ENCODE measurements at regions not wholly inside any gene's neighbourhood (a gene's known extent, or its start where the extent isn't known, plus 50 kb on each side); places are given as distances from the start of the nearest gene placed in this dataset.

DNA sequence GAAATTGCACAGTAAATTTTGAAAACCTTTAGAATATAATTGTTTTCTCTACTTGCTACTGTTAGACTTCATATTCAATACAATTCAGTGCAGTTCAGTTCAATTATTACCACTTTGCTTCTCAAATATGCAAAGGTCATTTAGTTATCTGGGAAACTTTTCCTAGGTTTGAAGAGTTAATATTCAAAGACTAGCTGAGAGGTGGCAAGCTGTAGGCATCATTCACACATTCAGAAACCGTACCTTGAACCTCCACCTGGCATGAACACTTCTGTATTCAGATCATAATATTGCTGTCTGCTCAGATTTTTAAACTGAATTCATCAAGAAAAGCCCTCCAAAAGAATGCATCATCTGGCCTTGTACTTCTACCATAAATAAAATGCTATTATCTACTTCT is 162.1 kb upstream of the PCSK5 start:
- Histone ChIP-seq H3K4me1 (ENCODE audit: control insufficient read depth, insufficient read depth, low read length) (no peaks in the 10 kb centered on the region), H3K9me3 (ENCODE audit: control insufficient read depth, insufficient read depth, low read depth, low read length) (no peaks in the 10 kb centered on the region), H3K27me3 (ENCODE audit: control insufficient read depth, insufficient read depth, low read length) (no peaks in the 10 kb centered on the region), H3K4me3 (ENCODE audit: low read depth in 2 of 2, low read length in 2 of 2) (no peak overlapping the region), H3K36me3 (ENCODE audit: control insufficient read depth, insufficient read depth, low read length) (no peaks in the 10 kb centered on the region), H3K27ac (ENCODE audit: low read length) (no peak overlapping the region)
- ChIA-PET CTCF (no interaction called here), POLR2A (no interaction called here)
- ATAC-seq = no peak
- DNase-seq (ENCODE audit: low read depth, low spot score) = no peak
- intact Hi-C loops (cut with micrococcal nuclease; ENCODE audit: unreplicated experiment) = no loop called here
- no peak for TF ChIP-seq TCF7L2 (IDR thresholded peaks at IDR 0.05; ENCODE audit: low read depth, low read length)
- TF ChIP-seq, protein P1, sequence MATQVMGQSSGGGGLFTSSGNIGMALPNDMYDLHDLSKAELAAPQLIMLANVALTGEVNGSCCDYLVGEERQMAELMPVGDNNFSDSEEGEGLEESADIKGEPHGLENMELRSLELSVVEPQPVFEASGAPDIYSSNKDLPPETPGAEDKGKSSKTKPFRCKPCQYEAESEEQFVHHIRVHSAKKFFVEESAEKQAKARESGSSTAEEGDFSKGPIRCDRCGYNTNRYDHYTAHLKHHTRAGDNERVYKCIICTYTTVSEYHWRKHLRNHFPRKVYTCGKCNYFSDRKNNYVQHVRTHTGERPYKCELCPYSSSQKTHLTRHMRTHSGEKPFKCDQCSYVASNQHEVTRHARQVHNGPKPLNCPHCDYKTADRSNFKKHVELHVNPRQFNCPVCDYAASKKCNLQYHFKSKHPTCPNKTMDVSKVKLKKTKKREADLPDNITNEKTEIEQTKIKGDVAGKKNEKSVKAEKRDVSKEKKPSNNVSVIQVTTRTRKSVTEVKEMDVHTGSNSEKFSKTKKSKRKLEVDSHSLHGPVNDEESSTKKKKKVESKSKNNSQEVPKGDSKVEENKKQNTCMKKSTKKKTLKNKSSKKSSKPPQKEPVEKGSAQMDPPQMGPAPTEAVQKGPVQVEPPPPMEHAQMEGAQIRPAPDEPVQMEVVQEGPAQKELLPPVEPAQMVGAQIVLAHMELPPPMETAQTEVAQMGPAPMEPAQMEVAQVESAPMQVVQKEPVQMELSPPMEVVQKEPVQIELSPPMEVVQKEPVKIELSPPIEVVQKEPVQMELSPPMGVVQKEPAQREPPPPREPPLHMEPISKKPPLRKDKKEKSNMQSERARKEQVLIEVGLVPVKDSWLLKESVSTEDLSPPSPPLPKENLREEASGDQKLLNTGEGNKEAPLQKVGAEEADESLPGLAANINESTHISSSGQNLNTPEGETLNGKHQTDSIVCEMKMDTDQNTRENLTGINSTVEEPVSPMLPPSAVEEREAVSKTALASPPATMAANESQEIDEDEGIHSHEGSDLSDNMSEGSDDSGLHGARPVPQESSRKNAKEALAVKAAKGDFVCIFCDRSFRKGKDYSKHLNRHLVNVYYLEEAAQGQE (IDR thresholded peaks at IDR 0.05; ENCODE audit: insufficient read depth in 1 of 2, low read depth in 2 of 2, low read length in 1 of 2) = no peak
- no peak for TF ChIP-seq POLR2AphosphoS5 (IDR thresholded peaks at IDR 0.05; ENCODE audit: low read depth, low read length)
- TF ChIP-seq SIN3A (IDR thresholded peaks at IDR 0.05; ENCODE audit: borderline replicate concordance, insufficient read depth, low read depth, low read length) = no peak
- TF ChIP-seq, protein P2, sequence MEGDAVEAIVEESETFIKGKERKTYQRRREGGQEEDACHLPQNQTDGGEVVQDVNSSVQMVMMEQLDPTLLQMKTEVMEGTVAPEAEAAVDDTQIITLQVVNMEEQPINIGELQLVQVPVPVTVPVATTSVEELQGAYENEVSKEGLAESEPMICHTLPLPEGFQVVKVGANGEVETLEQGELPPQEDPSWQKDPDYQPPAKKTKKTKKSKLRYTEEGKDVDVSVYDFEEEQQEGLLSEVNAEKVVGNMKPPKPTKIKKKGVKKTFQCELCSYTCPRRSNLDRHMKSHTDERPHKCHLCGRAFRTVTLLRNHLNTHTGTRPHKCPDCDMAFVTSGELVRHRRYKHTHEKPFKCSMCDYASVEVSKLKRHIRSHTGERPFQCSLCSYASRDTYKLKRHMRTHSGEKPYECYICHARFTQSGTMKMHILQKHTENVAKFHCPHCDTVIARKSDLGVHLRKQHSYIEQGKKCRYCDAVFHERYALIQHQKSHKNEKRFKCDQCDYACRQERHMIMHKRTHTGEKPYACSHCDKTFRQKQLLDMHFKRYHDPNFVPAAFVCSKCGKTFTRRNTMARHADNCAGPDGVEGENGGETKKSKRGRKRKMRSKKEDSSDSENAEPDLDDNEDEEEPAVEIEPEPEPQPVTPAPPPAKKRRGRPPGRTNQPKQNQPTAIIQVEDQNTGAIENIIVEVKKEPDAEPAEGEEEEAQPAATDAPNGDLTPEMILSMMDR (IDR thresholded peaks at IDR 0.05) = no peak
- in situ Hi-C loops (cut with HindIII; ENCODE audit: low pct_unique_long_range_greater_than_20kb, low sequenced_read_pairs) = no loop called here
- no TSS peak for BruUV-seq (replicated peaks)

DNA sequence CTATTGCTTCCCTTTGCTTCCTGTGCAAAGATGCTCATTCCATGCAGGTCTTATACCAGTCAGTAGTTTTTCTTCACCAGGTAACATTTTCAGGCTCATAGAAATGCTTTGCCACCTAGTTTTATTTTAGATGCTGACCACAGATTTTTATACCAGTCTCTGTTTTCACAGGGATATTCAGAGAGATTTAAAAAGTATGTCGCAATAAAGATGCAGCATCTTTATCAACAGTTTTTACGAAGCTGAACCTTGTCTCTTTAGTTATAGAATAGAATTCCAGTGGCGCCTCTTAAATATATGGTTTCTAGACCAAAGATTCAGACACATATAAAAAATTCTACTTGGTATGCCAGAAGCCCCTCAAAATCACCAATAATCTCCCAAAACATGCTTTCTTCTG is 155.7 kb upstream of the PCSK5 start:
- DNase-seq (ENCODE audit: low read depth, low spot score) = no peak
- in situ Hi-C loops (cut with HindIII; ENCODE audit: low pct_unique_long_range_greater_than_20kb, low sequenced_read_pairs) (no loop called here), intact Hi-C loops (cut with micrococcal nuclease; ENCODE audit: unreplicated experiment) (no loop called here)
- ChIA-PET POLR2A (no interaction called here), CTCF (no interaction called here)
- BruUV-seq (replicated peaks) = no TSS peak
- ATAC-seq = no peak
- no peak overlapping the region for H3K27ac ChIP-seq (ENCODE audit: low read length)
- H3K27me3 ChIP-seq (ENCODE audit: control insufficient read depth, insufficient read depth, low read length) = no peaks in the 10 kb centered on the region
- H3K36me3 ChIP-seq (ENCODE audit: control insufficient read depth, insufficient read depth, low read length) = no peaks in the 10 kb centered on the region
- no peaks in the 10 kb centered on the region for H3K4me1 ChIP-seq (ENCODE audit: control insufficient read depth, insufficient read depth, low read length)
- H3K9me3 ChIP-seq (ENCODE audit: control insufficient read depth, insufficient read depth, low read depth, low read length) = no peaks in the 10 kb centered on the region
- H3K4me3 ChIP-seq (ENCODE audit: low read depth in 2 of 2, low read length in 2 of 2) = no peak overlapping the region
- TF ChIP-seq, protein P1 (IDR thresholded peaks at IDR 0.05; ENCODE audit: insufficient read depth in 1 of 2, low read depth in 2 of 2, low read length in 1 of 2) = no peak
- no peak for TF ChIP-seq POLR2AphosphoS5 (IDR thresholded peaks at IDR 0.05; ENCODE audit: low read depth, low read length)
- TF ChIP-seq, protein P2 (IDR thresholded peaks at IDR 0.05) = no peak
- no peak for TF ChIP-seq TCF7L2 (IDR thresholded peaks at IDR 0.05; ENCODE audit: low read depth, low read length)
- no peak for TF ChIP-seq SIN3A (IDR thresholded peaks at IDR 0.05; ENCODE audit: borderline replicate concordance, insufficient read depth, low read depth, low read length)
